ENCODE measurements at regions not wholly inside any gene's neighbourhood (a gene's known extent, or its start where the extent isn't known, plus 50 kb on each side); places are given as distances from the start of the nearest gene placed in this dataset.

DNA sequence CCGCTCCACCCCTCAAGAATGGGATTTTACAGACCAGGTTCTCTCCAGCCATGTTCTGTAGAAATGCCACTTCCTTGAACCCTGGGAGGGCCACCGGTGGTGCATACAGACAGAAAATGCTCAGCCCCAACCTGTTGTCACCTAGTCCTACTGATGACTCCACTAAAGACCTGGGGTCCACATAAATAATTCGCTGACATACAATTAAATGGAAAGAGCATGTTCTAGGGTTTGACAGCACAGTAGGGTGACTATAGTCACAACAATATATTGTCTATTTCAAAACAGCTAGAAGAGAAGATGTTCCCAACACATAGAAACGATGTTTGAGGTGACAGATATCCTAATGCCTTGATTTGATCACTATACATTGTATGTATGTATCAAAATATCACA, 155.6 kb upstream of the NEBL start:
- TF ChIP-seq POLR2AphosphoS5 (IDR thresholded peaks at IDR 0.05; ENCODE audit: low read length), result no peak
- TF ChIP-seq ESRRA (IDR thresholded peaks at IDR 0.05; ENCODE audit: low read length), result no peak
- TF ChIP-seq, protein P1, sequence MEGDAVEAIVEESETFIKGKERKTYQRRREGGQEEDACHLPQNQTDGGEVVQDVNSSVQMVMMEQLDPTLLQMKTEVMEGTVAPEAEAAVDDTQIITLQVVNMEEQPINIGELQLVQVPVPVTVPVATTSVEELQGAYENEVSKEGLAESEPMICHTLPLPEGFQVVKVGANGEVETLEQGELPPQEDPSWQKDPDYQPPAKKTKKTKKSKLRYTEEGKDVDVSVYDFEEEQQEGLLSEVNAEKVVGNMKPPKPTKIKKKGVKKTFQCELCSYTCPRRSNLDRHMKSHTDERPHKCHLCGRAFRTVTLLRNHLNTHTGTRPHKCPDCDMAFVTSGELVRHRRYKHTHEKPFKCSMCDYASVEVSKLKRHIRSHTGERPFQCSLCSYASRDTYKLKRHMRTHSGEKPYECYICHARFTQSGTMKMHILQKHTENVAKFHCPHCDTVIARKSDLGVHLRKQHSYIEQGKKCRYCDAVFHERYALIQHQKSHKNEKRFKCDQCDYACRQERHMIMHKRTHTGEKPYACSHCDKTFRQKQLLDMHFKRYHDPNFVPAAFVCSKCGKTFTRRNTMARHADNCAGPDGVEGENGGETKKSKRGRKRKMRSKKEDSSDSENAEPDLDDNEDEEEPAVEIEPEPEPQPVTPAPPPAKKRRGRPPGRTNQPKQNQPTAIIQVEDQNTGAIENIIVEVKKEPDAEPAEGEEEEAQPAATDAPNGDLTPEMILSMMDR (IDR thresholded peaks at IDR 0.05 in 2 of 3, conservative IDR thresholded peaks at IDR 0.05 in 1 of 3; ENCODE audit: control insufficient read depth in 2 of 3, extremely low read depth in 1 of 3, insufficient read depth in 1 of 3, low read depth in 3 of 3, low read length in 3 of 3), result no peak
- TF ChIP-seq ATF7 (IDR thresholded peaks at IDR 0.05; ENCODE audit: low read depth), result no peak
- no peak for TF ChIP-seq EP300 (IDR thresholded peaks at IDR 0.05; ENCODE audit: borderline replicate concordance in 1 of 2, control insufficient read depth in 1 of 2, low read depth in 2 of 2, low read length in 2 of 2)
- TF ChIP-seq CHD2 (IDR thresholded peaks at IDR 0.05; ENCODE audit: borderline replicate concordance, low read depth, low read length), result no peak
- no peak for TF ChIP-seq HDAC2 (IDR thresholded peaks at IDR 0.05)
- no peak for TF ChIP-seq EZH2 (IDR thresholded peaks at IDR 0.05; ENCODE audit: borderline replicate concordance, control insufficient read depth, low read depth, low read length)
